HL-60 (cell line): ENCODE measurements at regions not wholly inside any gene's neighbourhood (a gene's known extent, or its start where the extent isn't known, plus 50 kb on each side); places are given as distances from the start of the nearest gene placed in this dataset.

Source experiments
- DNase-seq, 2 experiments: peaks; one replicate each; pipeline ENCODE4 v3.0.0-alpha.2; 2010 to 2020; ENCODE audit warnings: low read depth in 1 of 2, low spot score in 1 of 2
- H3K27ac ChIP-seq: fragments of 250-450 bp; sonication (Bioruptor Pico); replicated peaks from 2 replicates; pipeline ENCODE4 v1.5.1; 2020; ENCODE audit warnings: mild to moderate bottlenecking, moderate library complexity
- H3K27me3 ChIP-seq: fragments of 250-450 bp; sonication (Bioruptor Pico); 2 replicates; pipeline ENCODE4 v1.5.1; 2021; ENCODE audit warnings: mild to moderate bottlenecking, moderate library complexity; ENCODE audit not compliant: insufficient read depth, poor library complexity, severe bottlenecking
- H3K4me3 ChIP-seq: replicated peaks from 2 replicates; pipeline ENCODE4 v1.5.1; 2011; ENCODE audit warnings: mild to moderate bottlenecking, control low read depth, low read length; ENCODE audit not compliant: insufficient read depth
- GABPA ChIP-seq: IDR thresholded peaks from 2 replicates; pipeline ENCODE4 v1.6.1; 2012; ENCODE audit warnings: low read depth
- POLR2AphosphoS5 ChIP-seq: IDR thresholded peaks from 2 replicates; pipeline ENCODE4 v1.6.1; 2012; ENCODE audit warnings: low read depth
- SPI1 ChIP-seq: IDR thresholded peaks from 2 replicates; pipeline ENCODE4 v1.6.1; 2012; ENCODE audit warnings: low read depth, mild to moderate bottlenecking, borderline replicate concordance
- TF ChIP-seq, protein P1 (sequence below): IDR thresholded peaks from 2 replicates; pipeline ENCODE4 v1.6.1; 2012; ENCODE audit warnings: low read depth; ENCODE audit not compliant: insufficient replicate concordance
- TF ChIP-seq, protein P2 (sequence below): IDR thresholded peaks from one replicate; pipeline ENCODE4 v1.5.1; 2011; ENCODE audit warnings: low read length, control low read depth, inconsistent platforms; ENCODE audit not compliant: insufficient read depth

DNA sequence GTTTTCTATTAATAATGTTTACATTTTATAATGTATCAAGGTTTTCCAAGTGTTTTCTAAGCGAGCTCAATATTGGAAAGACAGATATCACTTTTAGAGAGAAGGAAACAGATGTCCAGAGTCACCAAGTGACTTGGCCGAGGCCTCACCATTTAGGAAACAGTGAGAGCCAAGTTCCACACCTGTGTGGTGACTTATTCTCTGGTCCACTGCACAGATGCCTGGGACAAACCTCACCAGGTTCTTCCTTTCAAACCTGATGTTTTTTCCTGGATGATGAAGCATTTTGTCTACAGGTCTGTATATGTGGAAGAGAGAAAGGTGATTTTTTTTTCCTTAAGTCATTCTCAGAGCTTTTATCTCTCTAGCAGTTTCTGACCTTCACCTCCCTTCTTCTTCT is 280.7 kb downstream of the LPIN1 start:
- TF ChIP-seq POLR2AphosphoS5 (no peak), GABPA (no peak)
- no peak overlapping the region for H3K4me3 ChIP-seq
- DNase-seq, result no peak
- no peaks in the 10 kb centered on the region for H3K27me3 ChIP-seq
- H3K27ac ChIP-seq, result no peak overlapping the region

DNA sequence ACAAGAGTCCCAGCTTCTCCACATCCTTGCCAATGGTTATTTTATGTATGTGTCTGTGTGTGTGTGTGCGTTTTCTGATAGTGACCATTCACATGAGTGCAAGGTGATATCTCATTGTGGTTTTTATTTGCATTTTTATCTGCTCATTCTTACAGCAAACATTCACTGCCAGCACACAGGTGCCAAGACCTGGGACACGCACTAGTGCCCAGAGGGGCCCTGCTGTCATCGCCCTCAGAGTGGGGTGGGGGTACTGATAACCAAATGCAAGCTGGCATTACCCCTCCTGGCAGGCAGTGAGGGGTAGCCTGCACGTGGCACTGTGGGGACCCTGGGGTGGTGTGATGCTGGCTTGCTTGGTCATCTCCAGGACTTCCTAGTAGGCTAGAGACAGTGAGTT is 285.4 kb downstream of the LPIN1 start:
- H3K27ac ChIP-seq, result no peak overlapping the region
- no peak for DNase-seq
- no peaks in the 10 kb centered on the region for H3K27me3 ChIP-seq
- H3K4me3 ChIP-seq, result no peak overlapping the region
- TF ChIP-seq, protein P1, sequence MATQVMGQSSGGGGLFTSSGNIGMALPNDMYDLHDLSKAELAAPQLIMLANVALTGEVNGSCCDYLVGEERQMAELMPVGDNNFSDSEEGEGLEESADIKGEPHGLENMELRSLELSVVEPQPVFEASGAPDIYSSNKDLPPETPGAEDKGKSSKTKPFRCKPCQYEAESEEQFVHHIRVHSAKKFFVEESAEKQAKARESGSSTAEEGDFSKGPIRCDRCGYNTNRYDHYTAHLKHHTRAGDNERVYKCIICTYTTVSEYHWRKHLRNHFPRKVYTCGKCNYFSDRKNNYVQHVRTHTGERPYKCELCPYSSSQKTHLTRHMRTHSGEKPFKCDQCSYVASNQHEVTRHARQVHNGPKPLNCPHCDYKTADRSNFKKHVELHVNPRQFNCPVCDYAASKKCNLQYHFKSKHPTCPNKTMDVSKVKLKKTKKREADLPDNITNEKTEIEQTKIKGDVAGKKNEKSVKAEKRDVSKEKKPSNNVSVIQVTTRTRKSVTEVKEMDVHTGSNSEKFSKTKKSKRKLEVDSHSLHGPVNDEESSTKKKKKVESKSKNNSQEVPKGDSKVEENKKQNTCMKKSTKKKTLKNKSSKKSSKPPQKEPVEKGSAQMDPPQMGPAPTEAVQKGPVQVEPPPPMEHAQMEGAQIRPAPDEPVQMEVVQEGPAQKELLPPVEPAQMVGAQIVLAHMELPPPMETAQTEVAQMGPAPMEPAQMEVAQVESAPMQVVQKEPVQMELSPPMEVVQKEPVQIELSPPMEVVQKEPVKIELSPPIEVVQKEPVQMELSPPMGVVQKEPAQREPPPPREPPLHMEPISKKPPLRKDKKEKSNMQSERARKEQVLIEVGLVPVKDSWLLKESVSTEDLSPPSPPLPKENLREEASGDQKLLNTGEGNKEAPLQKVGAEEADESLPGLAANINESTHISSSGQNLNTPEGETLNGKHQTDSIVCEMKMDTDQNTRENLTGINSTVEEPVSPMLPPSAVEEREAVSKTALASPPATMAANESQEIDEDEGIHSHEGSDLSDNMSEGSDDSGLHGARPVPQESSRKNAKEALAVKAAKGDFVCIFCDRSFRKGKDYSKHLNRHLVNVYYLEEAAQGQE, result no peak
- TF ChIP-seq GABPA (no peak), SPI1 (no peak), POLR2AphosphoS5 (no peak)
- TF ChIP-seq, protein P2, sequence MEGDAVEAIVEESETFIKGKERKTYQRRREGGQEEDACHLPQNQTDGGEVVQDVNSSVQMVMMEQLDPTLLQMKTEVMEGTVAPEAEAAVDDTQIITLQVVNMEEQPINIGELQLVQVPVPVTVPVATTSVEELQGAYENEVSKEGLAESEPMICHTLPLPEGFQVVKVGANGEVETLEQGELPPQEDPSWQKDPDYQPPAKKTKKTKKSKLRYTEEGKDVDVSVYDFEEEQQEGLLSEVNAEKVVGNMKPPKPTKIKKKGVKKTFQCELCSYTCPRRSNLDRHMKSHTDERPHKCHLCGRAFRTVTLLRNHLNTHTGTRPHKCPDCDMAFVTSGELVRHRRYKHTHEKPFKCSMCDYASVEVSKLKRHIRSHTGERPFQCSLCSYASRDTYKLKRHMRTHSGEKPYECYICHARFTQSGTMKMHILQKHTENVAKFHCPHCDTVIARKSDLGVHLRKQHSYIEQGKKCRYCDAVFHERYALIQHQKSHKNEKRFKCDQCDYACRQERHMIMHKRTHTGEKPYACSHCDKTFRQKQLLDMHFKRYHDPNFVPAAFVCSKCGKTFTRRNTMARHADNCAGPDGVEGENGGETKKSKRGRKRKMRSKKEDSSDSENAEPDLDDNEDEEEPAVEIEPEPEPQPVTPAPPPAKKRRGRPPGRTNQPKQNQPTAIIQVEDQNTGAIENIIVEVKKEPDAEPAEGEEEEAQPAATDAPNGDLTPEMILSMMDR, result no peak

DNA sequence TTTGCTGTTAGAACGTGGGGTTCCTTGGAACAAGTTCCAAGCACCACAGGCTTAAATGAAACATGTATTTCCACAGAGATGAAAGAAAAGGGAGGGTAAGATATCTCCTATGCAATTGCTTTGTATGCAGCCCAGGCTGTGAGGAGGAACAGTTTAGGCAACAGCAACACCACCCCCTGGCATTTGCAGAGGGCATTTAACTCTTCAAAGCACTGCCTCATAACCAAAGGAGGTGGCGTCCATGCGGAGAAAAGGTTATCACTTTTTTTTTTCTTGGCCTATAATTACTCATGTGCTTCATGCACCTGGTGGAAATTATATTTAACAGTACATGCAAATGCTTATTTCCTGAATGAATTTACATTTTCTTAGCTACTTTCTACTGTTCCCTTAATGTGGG is 286.0 kb downstream of the LPIN1 start:
- Histone ChIP-seq H3K27me3 (no peaks in the 10 kb centered on the region), H3K27ac (no peak overlapping the region), H3K4me3 (no peak overlapping the region)
- no peak for TF ChIP-seq GABPA
- TF ChIP-seq, protein P2, result no peak
- no peak for TF ChIP-seq SPI1
- TF ChIP-seq, protein P1, result no peak
- TF ChIP-seq POLR2AphosphoS5, result no peak
- DNase-seq, result no peak

DNA sequence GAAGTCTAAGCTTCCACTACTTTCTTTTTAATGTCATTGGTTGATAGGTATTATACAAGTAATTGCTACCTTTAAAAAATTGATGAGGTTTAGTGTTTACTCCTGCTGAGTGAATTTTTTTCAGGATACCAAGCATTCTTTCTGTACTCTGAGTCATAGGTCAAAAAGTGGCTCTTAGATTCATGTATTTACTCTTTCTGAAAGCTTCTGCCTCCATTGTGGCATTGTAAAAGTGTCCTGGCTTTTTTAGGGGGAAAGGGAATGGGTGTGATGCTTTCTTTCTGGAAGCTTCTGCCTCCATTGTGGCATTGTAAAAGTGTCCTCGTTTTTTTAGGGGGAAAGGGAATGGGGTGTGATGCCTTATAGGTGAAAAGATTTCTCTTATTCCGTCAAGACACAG is 286.5 kb downstream of the LPIN1 start:
- no peak overlapping the region for H3K4me3 ChIP-seq
- TF ChIP-seq GABPA (no peak), SPI1 (no peak), POLR2AphosphoS5 (no peak)
- TF ChIP-seq, protein P2, result no peak
- TF ChIP-seq, protein P1, result no peak
- no peak overlapping the region for H3K27ac ChIP-seq
- H3K27me3 ChIP-seq, result no peaks in the 10 kb centered on the region
- no peak for DNase-seq
